GM23338 (cell line): ENCODE measurements at regions not wholly inside any gene's neighbourhood (a gene's known extent, or its start where the extent isn't known, plus 50 kb on each side); places are given as distances from the start of the nearest gene placed in this dataset.

Experiments
- ATAC-seq: fragments of 200-7000 bp; cut with Tn5 transposase; 3 replicates; pipeline ENCODE4 v1.9.1; 2020
- DNase-seq: peaks from one replicate; pipeline ENCODE4 v3.0.0-alpha.2; 2015; ENCODE audit warnings: low spot score
- H2AFZ ChIP-seq: fragments of 200-600 bp; sonication (generic); 2 replicates; pipeline ENCODE4 v1.8.0; 2016; ENCODE audit warnings: antibody characterized with exemption, mild to moderate bottlenecking, moderate library complexity
- H3F3A ChIP-seq: fragments of 200-600 bp; sonication (generic); replicated peaks from 2 replicates; pipeline ENCODE4 v1.8.0; 2017; ENCODE audit warnings: antibody characterized with exemption, mixed run types, low read depth
- H3K27ac ChIP-seq: fragments of 200-600 bp; sonication (generic); 2 replicates; pipeline ENCODE4 v1.6.1; 2016; ENCODE audit warnings: low read depth
- H3K27me3 ChIP-seq: fragments of 200-600 bp; sonication (generic); 2 replicates; pipeline ENCODE4 v1.8.0; 2016; ENCODE audit warnings: mild to moderate bottlenecking, mixed run types, moderate library complexity; ENCODE audit not compliant: insufficient read depth
- H3K36me3 ChIP-seq: fragments of 200-600 bp; sonication (generic); 2 replicates; pipeline ENCODE4 v1.8.0; 2016; ENCODE audit warnings: mild to moderate bottlenecking; ENCODE audit not compliant: insufficient read depth
- H3K4me1 ChIP-seq: fragments of 200-600 bp; sonication (generic); 2 replicates; pipeline ENCODE4 v1.8.0; 2016; ENCODE audit warnings: mild to moderate bottlenecking, moderate library complexity; ENCODE audit not compliant: insufficient read depth
- H3K4me2 ChIP-seq: fragments of 200-600 bp; sonication (generic); 2 replicates; pipeline ENCODE4 v1.7.1; 2017; ENCODE audit warnings: mixed run types
- H3K4me3 ChIP-seq: fragments of 200-600 bp; sonication (generic); 2 replicates; pipeline ENCODE4 v1.6.1; 2016; ENCODE audit warnings: mixed run types
- H3K79me2 ChIP-seq: fragments of 200-600 bp; sonication (generic); replicated peaks from 2 replicates; pipeline ENCODE4 v1.8.0; 2017; ENCODE audit warnings: mild to moderate bottlenecking; ENCODE audit not compliant: insufficient read depth
- H3K9me2 ChIP-seq: fragments of 200-600 bp; sonication (generic); 2 replicates; pipeline ENCODE4 v1.8.0; 2017; ENCODE audit not compliant: insufficient read depth
- H4K20me1 ChIP-seq: fragments of 200-600 bp; sonication (generic); replicated peaks from 2 replicates; pipeline ENCODE4 v1.8.0; 2017; ENCODE audit warnings: mild to moderate bottlenecking; ENCODE audit not compliant: insufficient read depth
- H3K27ac Mint-ChIP-seq: 2 replicates; pipeline ENCODE4 v1.8.0; 2020; ENCODE audit warnings: inconsistent platforms, mild to moderate bottlenecking, moderate library complexity, mixed read lengths
- H3K27me3 Mint-ChIP-seq: 3 replicates; pipeline ENCODE4 v1.8.0; 2022; ENCODE audit warnings: low read depth, mild to moderate bottlenecking, moderate library complexity, mixed read lengths, inconsistent platforms; ENCODE audit not compliant: insufficient read depth, poor library complexity
- H3K36me3 Mint-ChIP-seq: 3 replicates; pipeline ENCODE4 v1.8.0; 2021; ENCODE audit warnings: low read depth, mild to moderate bottlenecking, inconsistent platforms, moderate library complexity, mixed read lengths
- H3K4me1 Mint-ChIP-seq: 3 replicates; pipeline ENCODE4 v1.8.0; 2020; ENCODE audit warnings: mild to moderate bottlenecking, inconsistent platforms, mixed read lengths
- H3K4me3 Mint-ChIP-seq: 3 replicates; pipeline ENCODE4 v1.8.0; 2021; ENCODE audit warnings: moderate library complexity, mild to moderate bottlenecking, inconsistent platforms, mixed read lengths
- H3K9me3 Mint-ChIP-seq: 3 replicates; pipeline ENCODE4 v1.8.0; 2020; ENCODE audit warnings: moderate library complexity, mild to moderate bottlenecking, inconsistent platforms, mixed read lengths
- CREB1 ChIP-seq: fragments of 250-450 bp; sonication (Bioruptor Pico); IDR thresholded peaks from 2 replicates; pipeline ENCODE4 v1.5.0; 2020; ENCODE audit warnings: low read depth, mild to moderate bottlenecking, moderate library complexity
- CTCF ChIP-seq, 2 experiments: fragments of 200-600 bp in 1 of 2; sonication (generic) in 1 of 2; conservative IDR thresholded peaks; 2 replicates each; pipeline versions ENCODE4 v1.5.1 to v1.6.1; 2016 to 2017; ENCODE audit warnings: antibody characterized with exemption in 2 of 2, low read depth in 2 of 2, mild to moderate bottlenecking in 2 of 2, moderate library complexity in 1 of 2
- ETS1 ChIP-seq: IDR thresholded peaks from 2 replicates; pipeline ENCODE4 v1.6.1; 2016; ENCODE audit warnings: antibody characterized with exemption
- EZH2 ChIP-seq: fragments of 200-600 bp; sonication (generic); IDR thresholded peaks from one replicate; pipeline ENCODE4 v1.8.0; 2017; ENCODE audit warnings: antibody characterized with exemption, mild to moderate bottlenecking, low read depth; ENCODE audit not compliant: unreplicated experiment
- EZH2phosphoT487 ChIP-seq: fragments of 200-600 bp; sonication (generic); IDR thresholded peaks from one replicate; pipeline ENCODE4 v1.8.1; 2018; ENCODE audit warnings: antibody characterized with exemption; ENCODE audit not compliant: unreplicated experiment
- JUNB ChIP-seq: IDR thresholded peaks from one replicate; pipeline ENCODE4 v1.6.1; 2016; ENCODE audit warnings: antibody characterized with exemption; ENCODE audit not compliant: unreplicated experiment
- NANOG ChIP-seq: IDR thresholded peaks from 2 replicates; pipeline ENCODE4 v1.6.1; 2016; ENCODE audit warnings: antibody characterized with exemption, borderline replicate concordance
- POLR2AphosphoS5 ChIP-seq: IDR thresholded peaks from 2 replicates; pipeline ENCODE4 v1.6.1; 2016; ENCODE audit warnings: antibody characterized with exemption, low read depth
- REST ChIP-seq: IDR thresholded peaks from one replicate; pipeline ENCODE4 v1.6.1; 2018; ENCODE audit warnings: antibody characterized with exemption; ENCODE audit not compliant: unreplicated experiment
- STAT1 ChIP-seq: IDR thresholded peaks from one replicate; pipeline ENCODE4 v1.6.1; 2016; ENCODE audit warnings: antibody characterized with exemption; ENCODE audit not compliant: unreplicated experiment
- ZNF114 ChIP-seq: fragments of 250-450 bp; sonication (Bioruptor Pico); IDR thresholded peaks from 2 replicates; pipeline ENCODE4 v1.5.0; 2020; ENCODE audit warnings: mild to moderate bottlenecking, moderate library complexity
- ZNF331 ChIP-seq: fragments of 250-450 bp; sonication (Bioruptor Pico); IDR thresholded peaks from 2 replicates; pipeline ENCODE4 v1.5.0; 2020; ENCODE audit warnings: low read depth, mild to moderate bottlenecking, moderate library complexity
- ZNF462 ChIP-seq: fragments of 250-450 bp; sonication (Bioruptor Pico); IDR thresholded peaks from 2 replicates; pipeline ENCODE4 v1.5.0; 2020; ENCODE audit warnings: mild to moderate bottlenecking, moderate library complexity

GRCh38 chr4:135834471-135834870 is 1632.9 kb upstream of the PABPC4L start:
- H3K36me3 ChIP-seq, result no peaks in the 10 kb centered on the region
- ATAC-seq (no peak), DNase-seq (no peak)
- H3K27me3 Mint-ChIP-seq, result no peaks in the 10 kb centered on the region
- H3K4me3 Mint-ChIP-seq, result no peak overlapping the region
- no peaks in the 10 kb centered on the region; the same call in 2 of the 3 replicates for H3K9me3 Mint-ChIP-seq
- H3K4me1 Mint-ChIP-seq, result no peaks in the 10 kb centered on the region
- H3K4me1 ChIP-seq, result no peaks in the 10 kb centered on the region
- H3K36me3 Mint-ChIP-seq, result no peaks in the 10 kb centered on the region
- no peaks in the 10 kb centered on the region for H3K27me3 ChIP-seq
- no peaks in the 10 kb centered on the region for H3F3A ChIP-seq
- no peaks in the 10 kb centered on the region for H4K20me1 ChIP-seq
- no peak overlapping the region for H3K4me2 ChIP-seq
- H3K9me2 ChIP-seq, result no peaks in the 10 kb centered on the region
- no peak overlapping the region for H2AFZ ChIP-seq
- no peak overlapping the region for H3K27ac ChIP-seq
- no peak overlapping the region for H3K4me3 ChIP-seq
- TF ChIP-seq ZNF331 (CRISPR knock-in tag), result no peak
- no peak for TF ChIP-seq ZNF114 (CRISPR knock-in tag)
- no peak for TF ChIP-seq REST
- no peak for TF ChIP-seq EZH2phosphoT487
- no peak for TF ChIP-seq CREB1 (CRISPR knock-in tag)
- no peak for TF ChIP-seq NANOG
- no peak for TF ChIP-seq ZNF462 (CRISPR knock-in tag)
- TF ChIP-seq ETS1, result no peak
- TF ChIP-seq JUNB, result no peak
- TF ChIP-seq CTCF (conservative IDR thresholded peaks at IDR 0.05; ENCODE audit: low read depth in 2 of 2), result no peak
- no peak for TF ChIP-seq EZH2
- TF ChIP-seq STAT1, result no peak
- no peak for TF ChIP-seq POLR2AphosphoS5
- no peaks in the 10 kb centered on the region for H3K79me2 ChIP-seq
- no peak overlapping the region for H3K27ac Mint-ChIP-seq
